IPS-18a (cell line): ENCODE measurements at regions not wholly inside any gene's neighbourhood (a gene's known extent, or its start where the extent isn't known, plus 50 kb on each side); places are given as distances from the start of the nearest gene placed in this dataset.
A peak's percentile ranks its signal among the peaks of the same experiment; 100 is the strongest.
"Not testable (repeated sequence)": the region's sequence is repeated elsewhere in the genome, so short reads cannot be mapped to it uniquely, and the experiment has no call there.

Experiments used
- H3K27ac ChIP-seq: one replicate; pipeline ENCODE4 v1.5.1; 2013; ENCODE audit warnings: low read length
- H3K27me3 ChIP-seq: one replicate; pipeline ENCODE4 v1.6.1; 2013; ENCODE audit warnings: mild to moderate bottlenecking, low read length; ENCODE audit not compliant: control insufficient read depth, insufficient read depth
- H3K36me3 ChIP-seq: one replicate; pipeline ENCODE4 v1.6.1; 2013; ENCODE audit warnings: low read depth, low read length; ENCODE audit not compliant: control insufficient read depth
- H3K4me1 ChIP-seq: one replicate; pipeline ENCODE4 v1.6.1; 2013; ENCODE audit warnings: low read depth, low read length; ENCODE audit not compliant: control insufficient read depth
- H3K4me3 ChIP-seq: one replicate; pipeline ENCODE4 v1.5.1; 2013; ENCODE audit warnings: low read length
- H3K9ac ChIP-seq: one replicate; pipeline ENCODE4 v1.6.1; 2013; ENCODE audit warnings: mild to moderate bottlenecking, low read length, moderate library complexity
- H3K9me3 ChIP-seq: one replicate; pipeline ENCODE4 v1.6.1; 2013; ENCODE audit warnings: low read depth, low read length; ENCODE audit not compliant: control insufficient read depth

GRCh38 chr7:152922318-152923081, 162.9 kb downstream of the ACTR3B start:
- no peaks in the 10 kb centered on the region for H3K4me1 ChIP-seq
- H3K27ac ChIP-seq: no peak overlapping the region
- H3K9ac ChIP-seq: no peak overlapping the region
- H3K4me3 ChIP-seq: no peak overlapping the region
- H3K27me3 ChIP-seq: peaks cover 24% of the 10 kb centered on the region
- H3K9me3 ChIP-seq: no peaks in the 10 kb centered on the region
- no peaks in the 10 kb centered on the region for H3K36me3 ChIP-seq

- H3K4me1 ChIP-seq: no peaks in the 10 kb centered on the region
- H3K27ac ChIP-seq: no peak overlapping the region
- peaks cover 24% of the 10 kb centered on the region for H3K27me3 ChIP-seq
- no peak overlapping the region for H3K4me3 ChIP-seq
- H3K9me3 ChIP-seq: no peaks in the 10 kb centered on the region
- H3K9ac ChIP-seq: no peak overlapping the region
- H3K36me3 ChIP-seq: no peaks in the 10 kb centered on the region
These were observed 164.2 kb downstream of the ACTR3B start for GRCh38 chr7:152923711-152924110.

- Histone ChIP-seq H3K36me3 (no peaks in the 10 kb centered on the region), H3K4me3 (no peak overlapping the region), H3K4me1 (no peaks in the 10 kb centered on the region), H3K27me3 (peaks cover 24% of the 10 kb centered on the region), H3K9ac (no peak overlapping the region), H3K27ac (no peak overlapping the region), H3K9me3 (no peaks in the 10 kb centered on the region)
These were observed 164.7 kb downstream of the ACTR3B start for GRCh38 chr7:152924238-152924637.

GRCh38 chr7:152924826-152925411, 165.4 kb downstream of the ACTR3B start:
- Histone ChIP-seq H3K9ac (peak overlapping the region; percentile 36), H3K9me3 (no peaks in the 10 kb centered on the region), H3K27ac (no peak overlapping the region), H3K4me1 (no peaks in the 10 kb centered on the region), H3K4me3 (peak overlapping the region; percentile 70), H3K27me3 (peaks cover 24% of the 10 kb centered on the region), H3K36me3 (no peaks in the 10 kb centered on the region)

- H3K27ac ChIP-seq: no peak overlapping the region
- H3K36me3 ChIP-seq: no peaks in the 10 kb centered on the region
- peak overlapping the region; percentile 17 for H3K9ac ChIP-seq
- H3K27me3 ChIP-seq: peaks cover 24% of the 10 kb centered on the region
- H3K4me1 ChIP-seq: no peaks in the 10 kb centered on the region
- H3K9me3 ChIP-seq: no peaks in the 10 kb centered on the region
- H3K4me3 ChIP-seq: peak overlapping the region; percentile 70
These were observed 166.0 kb downstream of the ACTR3B start for GRCh38 chr7:152925412-152926147.

GRCh38 chr7:152931633-152932032, 172.1 kb downstream of the ACTR3B start:
- Histone ChIP-seq H3K27me3 (no peaks in the 10 kb centered on the region), H3K4me3 (no peak overlapping the region), H3K27ac (no peak overlapping the region), H3K36me3 (no peaks in the 10 kb centered on the region), H3K9ac (no peak overlapping the region), H3K4me1 (peaks cover 5% of the 10 kb centered on the region), H3K9me3 (no peaks in the 10 kb centered on the region)

- no peaks in the 10 kb centered on the region for H3K9me3 ChIP-seq
- H3K4me3 ChIP-seq: no peak overlapping the region
- peaks cover 5% of the 10 kb centered on the region for H3K4me1 ChIP-seq
- H3K9ac ChIP-seq: no peak overlapping the region
- H3K27ac ChIP-seq: no peak overlapping the region
- no peaks in the 10 kb centered on the region for H3K36me3 ChIP-seq
- no peaks in the 10 kb centered on the region for H3K27me3 ChIP-seq
These were observed 177.7 kb downstream of the ACTR3B start for GRCh38 chr7:152937282-152937681.

- H3K9ac ChIP-seq, H3K4me1 ChIP-seq, H3K4me3 ChIP-seq, H3K27me3 ChIP-seq, H3K9me3 ChIP-seq, H3K36me3 ChIP-seq, H3K27ac ChIP-seq: not testable (repeated sequence)
These were observed 187.1 kb downstream of the ACTR3B start for GRCh38 chr7:152946616-152947015.

- no peaks in the 10 kb centered on the region for H3K36me3 ChIP-seq
- H3K9ac ChIP-seq: no peak overlapping the region
- no peaks in the 10 kb centered on the region for H3K9me3 ChIP-seq
- H3K4me1 ChIP-seq: no peaks in the 10 kb centered on the region
- H3K27ac ChIP-seq: no peak overlapping the region
- H3K27me3 ChIP-seq: no peaks in the 10 kb centered on the region
- H3K4me3 ChIP-seq: no peak overlapping the region
These were observed 188.1 kb downstream of the ACTR3B start for GRCh38 chr7:152947686-152948085.

- Histone ChIP-seq H3K4me3 (no peak overlapping the region), H3K36me3 (no peaks in the 10 kb centered on the region), H3K27ac (no peak overlapping the region), H3K4me1 (no peaks in the 10 kb centered on the region), H3K9ac (no peak overlapping the region), H3K27me3 (no peaks in the 10 kb centered on the region), H3K9me3 (no peaks in the 10 kb centered on the region)
These were observed 189.7 kb downstream of the ACTR3B start for GRCh38 chr7:152949253-152949652.

GRCh38 chr7:152949790-152950189, 190.2 kb downstream of the ACTR3B start:
- Histone ChIP-seq H3K4me3 (no peak overlapping the region), H3K27ac (no peak overlapping the region), H3K27me3 (no peaks in the 10 kb centered on the region), H3K9ac (no peak overlapping the region), H3K36me3 (no peaks in the 10 kb centered on the region), H3K9me3 (no peaks in the 10 kb centered on the region), H3K4me1 (no peaks in the 10 kb centered on the region)
